PC-9 (cell line): ENCODE measurements at regions not wholly inside any gene's neighbourhood (a gene's known extent, or its start where the extent isn't known, plus 50 kb on each side); places are given as distances from the start of the nearest gene placed in this dataset.
"Not testable (repeated sequence)": the region's sequence is repeated elsewhere in the genome, so short reads cannot be mapped to it uniquely, and the experiment has no call there.

Experiments
- EZH2 ChIP-seq: fragments of 200-600 bp; sonication (generic); IDR thresholded peaks from 2 replicates; pipeline ENCODE4 v1.8.0; 2017; ENCODE audit warnings: antibody characterized with exemption, low read depth
- TF ChIP-seq, protein P1 (sequence below): fragments of 200-600 bp; sonication (generic); conservative IDR thresholded peaks from 2 replicates; pipeline ENCODE4 v1.6.1; 2017; ENCODE audit warnings: mixed run types, antibody characterized with exemption, mild to moderate bottlenecking, moderate library complexity

DNA sequence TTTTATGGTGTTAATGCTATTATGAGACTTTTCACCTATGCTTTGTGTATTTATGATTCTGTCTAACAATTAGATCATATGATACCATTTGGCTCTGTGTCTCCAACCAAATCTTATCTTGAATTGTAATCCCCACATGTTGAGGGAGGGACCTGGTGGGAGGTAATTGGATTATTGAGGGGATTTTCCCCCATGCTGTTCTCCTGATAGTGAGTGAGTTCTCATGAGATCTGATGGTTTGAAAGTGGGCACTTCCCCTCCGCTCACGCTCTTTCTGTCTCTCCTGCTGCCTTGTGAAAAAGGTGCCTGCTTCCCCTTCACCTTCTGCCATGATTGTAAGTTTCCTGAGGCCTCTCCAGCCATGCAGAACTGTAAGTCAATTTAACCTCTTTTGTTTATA is 71.6 kb upstream of the NOX4 start:
- TF ChIP-seq, protein P1, sequence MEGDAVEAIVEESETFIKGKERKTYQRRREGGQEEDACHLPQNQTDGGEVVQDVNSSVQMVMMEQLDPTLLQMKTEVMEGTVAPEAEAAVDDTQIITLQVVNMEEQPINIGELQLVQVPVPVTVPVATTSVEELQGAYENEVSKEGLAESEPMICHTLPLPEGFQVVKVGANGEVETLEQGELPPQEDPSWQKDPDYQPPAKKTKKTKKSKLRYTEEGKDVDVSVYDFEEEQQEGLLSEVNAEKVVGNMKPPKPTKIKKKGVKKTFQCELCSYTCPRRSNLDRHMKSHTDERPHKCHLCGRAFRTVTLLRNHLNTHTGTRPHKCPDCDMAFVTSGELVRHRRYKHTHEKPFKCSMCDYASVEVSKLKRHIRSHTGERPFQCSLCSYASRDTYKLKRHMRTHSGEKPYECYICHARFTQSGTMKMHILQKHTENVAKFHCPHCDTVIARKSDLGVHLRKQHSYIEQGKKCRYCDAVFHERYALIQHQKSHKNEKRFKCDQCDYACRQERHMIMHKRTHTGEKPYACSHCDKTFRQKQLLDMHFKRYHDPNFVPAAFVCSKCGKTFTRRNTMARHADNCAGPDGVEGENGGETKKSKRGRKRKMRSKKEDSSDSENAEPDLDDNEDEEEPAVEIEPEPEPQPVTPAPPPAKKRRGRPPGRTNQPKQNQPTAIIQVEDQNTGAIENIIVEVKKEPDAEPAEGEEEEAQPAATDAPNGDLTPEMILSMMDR: not testable (repeated sequence)
- TF ChIP-seq EZH2: not testable (repeated sequence)
